ENCODE measurements at regions not wholly inside any gene's neighbourhood (a gene's known extent, or its start where the extent isn't known, plus 50 kb on each side); places are given as distances from the start of the nearest gene placed in this dataset.

DNA sequence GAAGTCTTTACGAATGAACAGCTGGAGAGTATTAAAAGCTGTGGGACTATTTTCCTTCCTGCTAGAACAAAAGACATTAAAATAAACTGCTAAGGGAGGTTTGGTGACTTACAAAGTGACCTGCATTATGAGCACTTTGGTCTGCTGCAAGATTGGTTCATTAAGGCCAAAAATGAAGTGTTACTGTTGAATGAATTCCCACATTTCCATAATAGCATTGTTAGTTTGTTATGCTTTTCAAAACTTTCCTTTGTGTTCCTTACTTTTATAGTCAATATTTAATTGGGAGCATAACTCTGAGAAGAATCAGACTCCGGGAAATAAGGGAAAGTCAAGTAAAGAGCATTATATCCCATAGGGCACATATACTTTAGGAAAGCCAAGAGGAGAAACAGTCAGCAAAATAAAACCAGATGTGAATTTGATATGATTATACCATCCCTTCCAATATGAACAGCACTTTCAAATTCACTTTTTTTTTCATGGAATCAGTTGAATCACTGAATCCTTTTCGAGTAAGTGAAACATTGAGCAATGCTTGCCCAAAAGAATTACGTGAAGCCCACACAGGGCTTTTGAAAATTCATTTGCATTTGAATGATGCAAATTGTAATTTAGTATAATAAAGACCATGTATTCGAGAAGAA lies 112.6 kb downstream of the KCTD12 start:
- Histone ChIP-seq H3K4me3 (no peak overlapping the region), H3K79me2 (ENCODE audit: insufficient read depth) (no peaks in the 10 kb centered on the region), H3K36me3 (ENCODE audit: low read depth) (no peaks in the 10 kb centered on the region), H2AFZ (no peak overlapping the region), H3F3A (ENCODE audit: insufficient read depth) (no peaks in the 10 kb centered on the region), H3K4me2 (ENCODE audit: unreplicated experiment) (no peak overlapping the region), H4K20me1 (ENCODE audit: insufficient read depth) (no peaks in the 10 kb centered on the region), H3K9me2 (ENCODE audit: insufficient read depth) (no peaks in the 10 kb centered on the region), H3K9me3 (ENCODE audit: low read depth) (no peaks in the 10 kb centered on the region), H3K27me3 (replicated peaks; ENCODE audit: insufficient read depth) (no peaks in the 10 kb centered on the region), H3K4me1 (ENCODE audit: insufficient read depth) (no peaks in the 10 kb centered on the region), H3K9ac (no peak overlapping the region), H3K27ac (no peak overlapping the region)
- in situ Hi-C loops (cut with MboI), result no loop called here
- no peak for TF ChIP-seq EZH2phosphoT487 (IDR thresholded peaks at IDR 0.05; ENCODE audit: insufficient read depth, low read depth)
- no peak for TF ChIP-seq EZH2 (IDR thresholded peaks at IDR 0.05; ENCODE audit: insufficient read depth, poor library complexity, severe bottlenecking)
- WGBS, 2 experiments (ENCODE audit: low coverage in 1 of 2, low lambda C conversion rate in 2 of 2, missing lambda C conversion rate in 2 of 2), result 22% methylated on average over 5 of the region's 5 CpGs
- DNase-seq, result peak; percentile 2

DNA sequence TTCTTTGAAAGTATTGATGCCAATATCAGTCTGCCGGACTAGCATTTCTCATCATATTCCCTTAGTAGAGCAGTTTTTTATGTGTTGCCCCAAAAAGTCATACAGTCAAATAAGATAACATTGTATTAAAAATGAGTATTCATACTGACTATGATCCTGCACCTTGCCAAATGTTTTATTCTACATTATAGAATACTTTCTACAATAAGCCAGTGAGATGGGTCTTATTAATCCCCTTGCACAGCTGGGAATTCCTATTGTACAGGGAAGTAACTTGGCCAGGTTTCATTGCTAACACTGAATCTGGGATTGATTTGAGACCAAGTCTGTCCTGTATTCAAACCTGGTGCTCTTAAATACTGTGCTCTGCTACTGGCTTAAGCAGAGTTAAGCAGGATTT lies 114.0 kb downstream of the KCTD12 start:
- no peaks in the 10 kb centered on the region for H3K9me3 ChIP-seq (ENCODE audit: low read depth)
- no peak overlapping the region for H3K4me3 ChIP-seq
- H3K4me1 ChIP-seq (ENCODE audit: insufficient read depth), result no peaks in the 10 kb centered on the region
- 98 to 100% methylated on average over 1 of the region's 1 CpG for WGBS, 2 experiments (ENCODE audit: low coverage in 1 of 2, low lambda C conversion rate in 2 of 2, missing lambda C conversion rate in 2 of 2)
- H3F3A ChIP-seq (ENCODE audit: insufficient read depth), result no peaks in the 10 kb centered on the region
- no peak for DNase-seq
- H3K79me2 ChIP-seq (ENCODE audit: insufficient read depth), result no peaks in the 10 kb centered on the region
- H3K27ac ChIP-seq, result no peak overlapping the region
- in situ Hi-C loops (cut with MboI), result no loop called here
- H3K4me2 ChIP-seq (ENCODE audit: unreplicated experiment), result no peak overlapping the region
- H4K20me1 ChIP-seq (ENCODE audit: insufficient read depth), result no peaks in the 10 kb centered on the region
- no peaks in the 10 kb centered on the region for H3K9me2 ChIP-seq (ENCODE audit: insufficient read depth)
- TF ChIP-seq EZH2phosphoT487 (IDR thresholded peaks at IDR 0.05; ENCODE audit: insufficient read depth, low read depth), result no peak
- no peaks in the 10 kb centered on the region for H3K36me3 ChIP-seq (ENCODE audit: low read depth)
- H2AFZ ChIP-seq, result no peak overlapping the region
- no peaks in the 10 kb centered on the region for H3K27me3 ChIP-seq (replicated peaks; ENCODE audit: insufficient read depth)
- no peak overlapping the region for H3K9ac ChIP-seq

DNA sequence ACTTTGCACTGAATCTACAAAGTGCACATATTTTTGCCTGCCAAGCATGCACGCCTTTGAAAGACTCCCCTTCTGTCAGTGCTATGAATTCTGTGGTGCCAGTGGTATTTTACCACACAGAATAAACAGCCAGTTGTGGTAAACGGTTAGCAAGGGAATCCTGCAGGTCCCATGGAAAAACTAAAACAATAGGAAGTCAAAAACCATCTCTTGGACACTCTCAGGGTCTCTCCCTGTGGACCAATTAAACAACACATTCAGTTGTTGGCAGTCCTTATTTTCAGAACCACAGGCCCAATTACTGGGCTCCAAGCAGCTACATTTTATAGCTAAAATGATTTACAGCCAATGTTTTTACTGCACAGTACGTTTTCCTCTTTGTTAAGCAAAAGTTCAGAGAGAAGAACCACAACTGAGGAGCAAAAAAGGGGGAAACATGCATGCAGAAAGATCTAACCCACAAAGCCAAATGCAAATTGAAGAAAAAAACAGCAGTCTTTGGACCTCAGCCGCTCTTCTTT lies 116.9 kb downstream of the KCTD12 start:
- Histone ChIP-seq H4K20me1 (ENCODE audit: insufficient read depth) (no peaks in the 10 kb centered on the region), H3F3A (ENCODE audit: insufficient read depth) (no peaks in the 10 kb centered on the region), H3K27me3 (replicated peaks; ENCODE audit: insufficient read depth) (no peaks in the 10 kb centered on the region), H3K4me1 (ENCODE audit: insufficient read depth) (no peaks in the 10 kb centered on the region), H3K36me3 (ENCODE audit: low read depth) (no peaks in the 10 kb centered on the region), H3K4me2 (ENCODE audit: unreplicated experiment) (no peak overlapping the region), H3K9me3 (ENCODE audit: low read depth) (no peaks in the 10 kb centered on the region), H3K4me3 (no peak overlapping the region), H3K9me2 (ENCODE audit: insufficient read depth) (no peaks in the 10 kb centered on the region), H2AFZ (no peak overlapping the region), H3K9ac (no peak overlapping the region), H3K27ac (no peak overlapping the region), H3K79me2 (ENCODE audit: insufficient read depth) (no peaks in the 10 kb centered on the region)
- DNase-seq, result no peak
- in situ Hi-C loops (cut with MboI), result no loop called here
- WGBS, 2 experiments (ENCODE audit: low coverage in 1 of 2, low lambda C conversion rate in 2 of 2, missing lambda C conversion rate in 2 of 2), result 20 to 29% methylated on average over 4 of the region's 4 CpGs
- TF ChIP-seq EZH2 (IDR thresholded peaks at IDR 0.05; ENCODE audit: insufficient read depth, poor library complexity, severe bottlenecking), result no peak
- TF ChIP-seq EZH2phosphoT487 (IDR thresholded peaks at IDR 0.05; ENCODE audit: insufficient read depth, low read depth), result no peak

DNA sequence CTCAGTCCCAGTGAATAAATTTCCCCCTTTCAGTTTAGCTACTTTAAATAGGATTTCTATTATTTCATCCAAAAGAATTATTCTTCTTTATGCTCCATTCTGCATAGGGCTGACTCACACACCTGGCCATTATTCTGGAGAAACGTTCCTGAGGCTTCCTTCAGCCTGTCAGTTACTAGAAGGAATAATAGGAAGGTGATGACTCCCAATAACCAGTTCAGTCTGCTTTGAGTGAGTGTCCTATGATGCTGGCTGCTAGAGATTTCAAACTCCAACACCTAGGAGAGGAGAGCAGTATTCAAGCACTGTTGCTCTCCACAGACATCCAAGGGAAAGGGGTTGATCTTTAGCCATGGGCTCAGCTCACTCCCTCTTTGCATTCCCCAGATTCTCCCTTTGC lies 117.8 kb downstream of the KCTD12 start:
- Histone ChIP-seq H3F3A (ENCODE audit: insufficient read depth) (no peaks in the 10 kb centered on the region), H3K36me3 (ENCODE audit: low read depth) (no peaks in the 10 kb centered on the region), H3K27me3 (replicated peaks; ENCODE audit: insufficient read depth) (no peaks in the 10 kb centered on the region), H3K9ac (no peak overlapping the region), H3K4me3 (no peak overlapping the region), H3K9me2 (ENCODE audit: insufficient read depth) (no peaks in the 10 kb centered on the region), H2AFZ (no peak overlapping the region), H3K4me2 (ENCODE audit: unreplicated experiment) (no peak overlapping the region), H3K79me2 (ENCODE audit: insufficient read depth) (no peaks in the 10 kb centered on the region), H3K4me1 (ENCODE audit: insufficient read depth) (no peaks in the 10 kb centered on the region), H3K9me3 (ENCODE audit: low read depth) (no peaks in the 10 kb centered on the region), H3K27ac (no peak overlapping the region), H4K20me1 (ENCODE audit: insufficient read depth) (no peaks in the 10 kb centered on the region)
- in situ Hi-C loops (cut with MboI), result no loop called here
- TF ChIP-seq EZH2 (IDR thresholded peaks at IDR 0.05; ENCODE audit: insufficient read depth, poor library complexity, severe bottlenecking) (no peak), EZH2phosphoT487 (IDR thresholded peaks at IDR 0.05; ENCODE audit: insufficient read depth, low read depth) (no peak)
- 39 to 52% methylated on average over 1 of the region's 1 CpG for WGBS, 2 experiments (ENCODE audit: low coverage in 1 of 2, low lambda C conversion rate in 2 of 2, missing lambda C conversion rate in 2 of 2)
- no peak for DNase-seq

DNA sequence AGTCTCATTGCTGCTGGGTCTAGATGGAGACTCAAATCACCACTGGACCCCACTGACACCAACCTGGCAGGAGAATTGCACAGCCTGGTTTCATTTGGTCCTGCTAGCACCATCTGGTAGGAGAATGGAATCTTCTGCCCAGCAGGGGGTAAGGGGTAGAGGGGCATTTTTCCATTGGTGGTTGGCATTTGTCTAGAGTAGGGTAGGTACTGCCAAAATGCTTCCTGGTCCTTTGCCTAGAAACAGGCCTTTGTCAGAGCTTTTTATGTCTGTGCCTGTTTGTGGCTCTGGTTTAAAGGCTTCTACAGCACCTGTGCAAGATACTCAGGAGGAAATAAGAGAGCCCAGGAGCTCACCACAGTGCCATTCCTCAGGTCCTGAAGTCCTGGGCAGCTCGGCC lies 121.3 kb downstream of the KCTD12 start:
- Histone ChIP-seq H3K27ac (no peak overlapping the region), H3K4me2 (ENCODE audit: unreplicated experiment) (no peak overlapping the region), H2AFZ (no peak overlapping the region), H3K79me2 (ENCODE audit: insufficient read depth) (no peaks in the 10 kb centered on the region), H3K36me3 (ENCODE audit: low read depth) (no peaks in the 10 kb centered on the region), H3K4me3 (no peak overlapping the region), H3K27me3 (replicated peaks; ENCODE audit: insufficient read depth) (no peaks in the 10 kb centered on the region), H3K4me1 (ENCODE audit: insufficient read depth) (no peaks in the 10 kb centered on the region), H3K9me3 (ENCODE audit: low read depth) (no peaks in the 10 kb centered on the region), H3F3A (ENCODE audit: insufficient read depth) (no peaks in the 10 kb centered on the region), H4K20me1 (ENCODE audit: insufficient read depth) (no peaks in the 10 kb centered on the region), H3K9me2 (ENCODE audit: insufficient read depth) (no peaks in the 10 kb centered on the region), H3K9ac (no peak overlapping the region)
- TF ChIP-seq EZH2 (IDR thresholded peaks at IDR 0.05; ENCODE audit: insufficient read depth, poor library complexity, severe bottlenecking) (no peak), EZH2phosphoT487 (IDR thresholded peaks at IDR 0.05; ENCODE audit: insufficient read depth, low read depth) (no peak)
- DNase-seq, result no peak
- in situ Hi-C loops (cut with MboI), result no loop called here
- WGBS, 2 experiments (ENCODE audit: low coverage in 1 of 2, low lambda C conversion rate in 2 of 2, missing lambda C conversion rate in 2 of 2), result 72 to 83% methylated on average over 1 of the region's 1 CpG
